Right lobe of liver (tissue), 4 donors: ENCODE measurements at regions not wholly inside any gene's neighbourhood (a gene's known extent, or its start where the extent isn't known, plus 50 kb on each side); places are given as distances from the start of the nearest gene placed in this dataset.

Source experiments
- CTCF ChIP-seq, 4 donors: fragments of 200-600 bp in 3 of 4; fragments of 450-650 bp in 1 of 4; IDR thresholded peaks; one replicate each; pipeline versions ENCODE4 v1.5.1 to v1.8.0; 2016 to 2022; ENCODE audit warnings: antibody characterized with exemption in 4 of 4, mild to moderate bottlenecking in 2 of 4
- POLR2A ChIP-seq: fragments of 450-650 bp; IDR thresholded peaks from one replicate; pipeline ENCODE4 v1.6.1; 2017; ENCODE audit warnings: antibody characterized with exemption, mild to moderate bottlenecking
- donor health status: DM: no; HTN: no; CAD: no.
- donor health status: DM: no; HTN: no; CAD: no.
- donor health status: DM: no; HTN: yes; CAD: no.

- TF ChIP-seq CTCF (IDR thresholded peaks at IDR 0.05) (no peak), POLR2A (no peak)
Observed at GRCh38 chr20:57882451-57883161, 172.8 kb upstream of the PMEPA1 start.
